ENCODE measurements at regions not wholly inside any gene's neighbourhood (a gene's known extent, or its start where the extent isn't known, plus 50 kb on each side); places are given as distances from the start of the nearest gene placed in this dataset.

GRCh38 chr14:26933431-26933830 is 335.6 kb upstream of the NOVA1 start:
- no peak for TF ChIP-seq CTCF (conservative IDR thresholded peaks at IDR 0.05; ENCODE audit: low read depth, low read length)
- no peak for TF ChIP-seq EZH2 (IDR thresholded peaks at IDR 0.05; ENCODE audit: borderline replicate concordance, low read depth, low read length, poor library complexity, severe bottlenecking)

All from A673 (cell line).